ENCODE measurements at regions not wholly inside any gene's neighbourhood (a gene's known extent, or its start where the extent isn't known, plus 50 kb on each side); places are given as distances from the start of the nearest gene placed in this dataset.
A peak's percentile ranks its signal among the peaks of the same experiment; 100 is the strongest.

DNA sequence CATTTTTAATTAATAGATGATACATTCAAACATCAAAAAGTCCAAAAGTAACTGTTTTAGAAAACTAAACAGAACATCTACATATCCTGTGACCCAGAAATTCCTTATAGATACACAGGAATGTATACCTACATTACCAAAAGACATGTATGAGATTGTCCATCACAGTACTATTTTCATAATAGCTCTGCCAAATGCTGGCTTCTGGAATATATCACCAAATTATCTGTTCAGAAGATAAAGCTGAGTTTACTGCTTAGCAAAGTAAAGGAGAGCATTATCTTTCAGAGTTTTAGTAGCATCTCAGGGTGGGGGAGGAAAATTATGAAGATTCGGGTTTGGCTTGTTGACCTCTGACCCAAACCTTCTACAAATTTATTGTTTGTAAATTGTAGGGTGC is 368.9 kb upstream of the SLC7A11 start:
- Histone ChIP-seq H3K9me3 (no peaks in the 10 kb centered on the region), H3K36me3 (no peaks in the 10 kb centered on the region), H3K4me1 (no peaks in the 10 kb centered on the region), H3K27ac (no peak overlapping the region), H3K4me3 (no peak overlapping the region), H3K27me3 (no peaks in the 10 kb centered on the region)
- no peak for TF ChIP-seq CTCF (IDR thresholded peaks at IDR 0.05)
- intact Hi-C loops (cut with DNase I; ENCODE audit: low total_unique reads): no loop called here
- DNase-seq: no peak

DNA sequence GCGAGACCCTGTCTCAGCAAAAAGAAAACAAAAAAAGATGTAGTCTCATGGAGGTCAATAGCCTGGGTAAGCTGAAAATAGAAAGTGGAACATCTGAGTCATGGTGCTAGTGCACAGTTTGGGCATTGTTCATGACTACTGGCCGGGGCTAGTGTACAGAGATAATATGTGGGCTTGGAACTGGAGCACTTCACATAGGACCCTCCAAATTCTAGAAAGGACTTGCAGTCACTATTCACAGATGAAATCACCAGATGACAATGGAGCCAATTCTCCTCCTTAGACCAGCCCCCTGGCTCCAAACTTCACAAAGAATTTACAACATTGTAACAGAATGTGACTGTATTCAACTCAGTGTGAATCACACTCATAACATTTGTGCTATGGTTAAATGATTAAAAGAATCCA is 367.8 kb upstream of the SLC7A11 start:
- H3K27me3 ChIP-seq: no peaks in the 10 kb centered on the region
- H3K9me3 ChIP-seq: no peaks in the 10 kb centered on the region
- intact Hi-C loops (cut with DNase I; ENCODE audit: low total_unique reads): no loop called here
- H3K4me1 ChIP-seq: no peaks in the 10 kb centered on the region
- no peak overlapping the region for H3K4me3 ChIP-seq
- no peak overlapping the region for H3K27ac ChIP-seq
- DNase-seq: peak in 1 of 2 donors; percentile 16
- H3K36me3 ChIP-seq: no peaks in the 10 kb centered on the region
- no peak for TF ChIP-seq CTCF (IDR thresholded peaks at IDR 0.05)
- TF ChIP-seq POLR2A (IDR thresholded peaks at IDR 0.05): no peak

GRCh38 chr4:138604556-138604955 is 362.4 kb upstream of the SLC7A11 start:
- H3K9me3 ChIP-seq: no peaks in the 10 kb centered on the region
- no peak overlapping the region for H3K4me3 ChIP-seq
- no peaks in the 10 kb centered on the region for H3K36me3 ChIP-seq
- TF ChIP-seq POLR2A (IDR thresholded peaks at IDR 0.05) (no peak), CTCF (IDR thresholded peaks at IDR 0.05) (no peak)
- no peaks in the 10 kb centered on the region for H3K4me1 ChIP-seq
- DNase-seq: no peak
- H3K27me3 ChIP-seq: no peaks in the 10 kb centered on the region
- H3K27ac ChIP-seq: no peak overlapping the region
- intact Hi-C loops (cut with DNase I; ENCODE audit: low total_unique reads): no loop called here

- Histone ChIP-seq H3K4me1 (no peaks in the 10 kb centered on the region), H3K27me3 (no peaks in the 10 kb centered on the region), H3K36me3 (no peaks in the 10 kb centered on the region), H3K27ac (no peak overlapping the region), H3K4me3 (no peak overlapping the region), H3K9me3 (no peaks in the 10 kb centered on the region)
- TF ChIP-seq CTCF (IDR thresholded peaks at IDR 0.05): no peak
- no peak for TF ChIP-seq POLR2A (IDR thresholded peaks at IDR 0.05)
- DNase-seq: no peak
- intact Hi-C loops (cut with DNase I; ENCODE audit: low total_unique reads): no loop called here
Measured at GRCh38 chr4:138602664-138603063, 360.5 kb upstream of the SLC7A11 start.

DNA sequence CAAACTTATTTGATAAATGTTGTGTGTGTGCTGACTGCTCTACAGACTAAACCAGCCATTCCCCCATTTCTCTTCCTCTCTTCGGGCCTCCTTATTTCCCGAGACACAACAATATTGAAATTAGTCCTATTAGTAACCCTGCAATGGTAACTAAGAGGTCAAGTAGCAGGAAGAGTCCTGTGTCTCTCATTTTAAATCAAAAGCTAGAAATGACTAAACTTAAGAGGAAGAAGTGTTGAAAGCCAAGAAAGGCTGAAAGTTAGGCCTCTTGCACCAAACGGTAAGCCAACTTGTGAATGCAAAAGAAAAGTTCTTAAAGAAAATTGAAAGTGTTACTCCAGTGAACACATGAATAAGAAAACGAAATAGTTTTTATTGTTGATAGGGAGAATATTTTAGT is 357.8 kb upstream of the SLC7A11 start:
- H3K4me3 ChIP-seq: no peak overlapping the region
- no peaks in the 10 kb centered on the region for H3K36me3 ChIP-seq
- no peak for DNase-seq
- no peaks in the 10 kb centered on the region for H3K4me1 ChIP-seq
- intact Hi-C loops (cut with DNase I; ENCODE audit: low total_unique reads): no loop called here
- H3K27me3 ChIP-seq: no peaks in the 10 kb centered on the region
- no peak overlapping the region for H3K27ac ChIP-seq
- H3K9me3 ChIP-seq: no peaks in the 10 kb centered on the region
- TF ChIP-seq CTCF (IDR thresholded peaks at IDR 0.05): no peak
- TF ChIP-seq POLR2A (IDR thresholded peaks at IDR 0.05): no peak

Measured in uterus (tissue), 3 donors.